WERI-Rb-1 (cell line): ENCODE measurements at regions not wholly inside any gene's neighbourhood (a gene's known extent, or its start where the extent isn't known, plus 50 kb on each side); places are given as distances from the start of the nearest gene placed in this dataset.
"Not testable (repeated sequence)": the region's sequence is repeated elsewhere in the genome, so short reads cannot be mapped to it uniquely, and the experiment has no call there.

Experiments used
- DNase-seq: peaks from one replicate; pipeline ENCODE4 v3.0.0-alpha.2; 2020
- H3K27ac ChIP-seq: fragments of 250-450 bp; sonication (Bioruptor Pico); 2 replicates; pipeline ENCODE4 v1.5.1; 2020; ENCODE audit warnings: mild to moderate bottlenecking, moderate library complexity
- H3K27me3 ChIP-seq: fragments of 250-450 bp; sonication (Bioruptor Pico); 2 replicates; pipeline ENCODE4 v1.5.1; 2021; ENCODE audit warnings: mild to moderate bottlenecking, low read depth, moderate library complexity; ENCODE audit not compliant: insufficient read depth, severe bottlenecking
- H3K36me3 ChIP-seq: fragments of 250-450 bp; sonication (Bioruptor Pico); 2 replicates; pipeline ENCODE4 v1.5.1; 2020; ENCODE audit warnings: mild to moderate bottlenecking, moderate library complexity
- H3K4me3 ChIP-seq: 2 replicates; pipeline ENCODE4 v1.5.1; 2011; ENCODE audit warnings: low read depth, mild to moderate bottlenecking, control low read depth, low read length
- H3K9me3 ChIP-seq: fragments of 250-450 bp; sonication (Bioruptor Pico); 2 replicates; pipeline ENCODE4 v1.5.1; 2021; ENCODE audit warnings: mild to moderate bottlenecking, moderate library complexity; ENCODE audit not compliant: severe bottlenecking
- TF ChIP-seq, protein P1 (sequence below): IDR thresholded peaks from 2 replicates; pipeline ENCODE4 v1.5.1; 2011; ENCODE audit warnings: low read depth, mild to moderate bottlenecking, control low read depth, inconsistent platforms, low read length

DNA sequence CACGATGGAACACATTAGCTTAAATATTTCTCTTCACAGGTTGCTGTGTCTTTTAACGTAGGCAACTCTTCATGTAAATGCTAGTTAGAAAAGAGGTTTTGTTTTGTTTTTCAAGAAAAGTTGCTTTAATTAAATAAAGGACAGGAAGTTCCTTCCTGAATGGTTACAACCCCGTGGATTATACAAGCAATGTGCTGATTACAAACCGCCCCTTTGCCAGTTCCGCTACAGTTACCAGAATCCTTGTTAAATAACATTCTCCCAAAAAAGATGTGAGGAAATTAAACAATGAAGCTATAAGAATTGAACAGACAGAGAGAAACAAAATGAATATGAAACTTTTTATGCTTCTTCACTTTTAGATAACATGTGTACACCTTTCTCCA, 75.1 kb downstream of the LYZL2 start:
- Histone ChIP-seq H3K27ac (no peak overlapping the region), H3K27me3 (no peaks in the 10 kb centered on the region), H3K36me3 (no peaks in the 10 kb centered on the region), H3K9me3 (no peaks in the 10 kb centered on the region), H3K4me3 (no peak overlapping the region)
- no peak for DNase-seq
- TF ChIP-seq, protein P1, sequence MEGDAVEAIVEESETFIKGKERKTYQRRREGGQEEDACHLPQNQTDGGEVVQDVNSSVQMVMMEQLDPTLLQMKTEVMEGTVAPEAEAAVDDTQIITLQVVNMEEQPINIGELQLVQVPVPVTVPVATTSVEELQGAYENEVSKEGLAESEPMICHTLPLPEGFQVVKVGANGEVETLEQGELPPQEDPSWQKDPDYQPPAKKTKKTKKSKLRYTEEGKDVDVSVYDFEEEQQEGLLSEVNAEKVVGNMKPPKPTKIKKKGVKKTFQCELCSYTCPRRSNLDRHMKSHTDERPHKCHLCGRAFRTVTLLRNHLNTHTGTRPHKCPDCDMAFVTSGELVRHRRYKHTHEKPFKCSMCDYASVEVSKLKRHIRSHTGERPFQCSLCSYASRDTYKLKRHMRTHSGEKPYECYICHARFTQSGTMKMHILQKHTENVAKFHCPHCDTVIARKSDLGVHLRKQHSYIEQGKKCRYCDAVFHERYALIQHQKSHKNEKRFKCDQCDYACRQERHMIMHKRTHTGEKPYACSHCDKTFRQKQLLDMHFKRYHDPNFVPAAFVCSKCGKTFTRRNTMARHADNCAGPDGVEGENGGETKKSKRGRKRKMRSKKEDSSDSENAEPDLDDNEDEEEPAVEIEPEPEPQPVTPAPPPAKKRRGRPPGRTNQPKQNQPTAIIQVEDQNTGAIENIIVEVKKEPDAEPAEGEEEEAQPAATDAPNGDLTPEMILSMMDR = no peak

DNA sequence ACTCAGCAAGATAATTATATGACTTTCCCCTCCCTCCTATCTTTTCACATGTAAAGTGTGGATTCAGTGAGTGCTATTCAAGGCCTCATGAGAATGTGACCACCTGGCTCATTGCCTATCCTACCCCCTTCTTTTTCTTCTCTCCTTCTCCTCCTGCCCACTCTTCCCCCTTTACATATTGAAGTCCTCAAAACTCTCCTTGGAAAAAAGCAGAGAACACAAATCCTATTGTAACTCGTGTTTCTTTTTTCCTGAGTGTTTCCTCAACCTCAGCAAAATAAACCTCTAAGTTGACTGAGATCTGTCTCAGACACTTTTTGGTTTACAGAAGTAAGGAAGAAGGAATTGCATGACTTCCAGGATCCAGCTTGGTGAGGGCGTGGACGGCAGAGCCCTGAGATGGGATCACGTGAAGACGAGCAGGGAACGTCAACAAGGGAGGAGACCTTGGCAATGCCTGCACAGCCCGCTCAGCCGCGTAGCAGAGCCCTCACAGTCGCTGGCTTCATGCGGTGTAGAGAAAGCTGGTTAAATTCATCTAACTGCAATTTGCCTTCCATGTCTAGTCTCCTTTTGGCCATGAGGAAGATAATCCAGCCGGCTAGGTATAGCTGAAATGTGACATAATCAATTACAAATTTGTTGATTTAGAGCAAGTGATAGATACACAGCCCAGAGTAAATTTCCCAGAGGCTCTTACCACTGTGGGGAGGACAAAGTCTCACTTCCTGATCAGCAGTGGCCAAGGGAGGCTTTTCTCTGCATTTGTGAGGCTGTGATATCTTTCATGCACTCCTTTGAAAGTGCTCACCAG, 75.7 kb downstream of the LYZL2 start:
- H3K4me3 ChIP-seq = no peak overlapping the region
- no peaks in the 10 kb centered on the region for H3K9me3 ChIP-seq
- no peak for DNase-seq
- H3K36me3 ChIP-seq = no peaks in the 10 kb centered on the region
- H3K27me3 ChIP-seq = no peaks in the 10 kb centered on the region
- TF ChIP-seq, protein P1 = no peak
- no peak overlapping the region for H3K27ac ChIP-seq

DNA sequence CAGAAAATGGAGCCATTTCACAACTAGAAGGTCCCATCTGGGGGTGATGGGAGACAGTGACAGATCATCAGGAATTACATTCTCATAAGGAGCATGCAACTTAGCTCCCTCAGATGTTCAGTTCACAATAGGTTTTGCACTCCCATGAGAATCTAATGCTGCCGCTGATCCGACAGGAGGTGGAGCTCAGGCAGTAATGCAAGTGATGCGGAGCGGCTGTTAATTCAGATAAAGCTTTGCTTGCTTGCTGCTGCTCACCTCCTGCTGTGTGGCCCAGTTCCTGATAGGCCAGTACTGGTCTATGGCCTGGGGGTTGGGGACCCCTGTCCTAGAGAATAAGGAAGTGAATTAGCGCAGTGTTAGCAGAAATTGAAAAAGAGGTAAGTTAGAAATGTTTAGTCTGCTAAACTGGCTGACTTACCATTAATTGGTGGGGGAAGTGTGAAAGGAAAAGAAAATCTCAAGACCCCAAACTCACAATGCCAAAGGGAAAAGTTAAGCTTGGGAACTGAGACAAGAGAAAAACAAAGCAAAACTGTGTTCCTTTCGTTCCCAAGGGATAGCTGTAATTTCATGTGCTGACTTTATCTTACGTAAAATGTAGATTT, 76.4 kb downstream of the LYZL2 start:
- no peaks in the 10 kb centered on the region for H3K9me3 ChIP-seq
- peak; percentile 42 for DNase-seq
- H3K4me3 ChIP-seq = no peak overlapping the region
- H3K27ac ChIP-seq = no peak overlapping the region
- H3K36me3 ChIP-seq = no peaks in the 10 kb centered on the region
- H3K27me3 ChIP-seq = no peaks in the 10 kb centered on the region
- TF ChIP-seq, protein P1 = no peak

DNA sequence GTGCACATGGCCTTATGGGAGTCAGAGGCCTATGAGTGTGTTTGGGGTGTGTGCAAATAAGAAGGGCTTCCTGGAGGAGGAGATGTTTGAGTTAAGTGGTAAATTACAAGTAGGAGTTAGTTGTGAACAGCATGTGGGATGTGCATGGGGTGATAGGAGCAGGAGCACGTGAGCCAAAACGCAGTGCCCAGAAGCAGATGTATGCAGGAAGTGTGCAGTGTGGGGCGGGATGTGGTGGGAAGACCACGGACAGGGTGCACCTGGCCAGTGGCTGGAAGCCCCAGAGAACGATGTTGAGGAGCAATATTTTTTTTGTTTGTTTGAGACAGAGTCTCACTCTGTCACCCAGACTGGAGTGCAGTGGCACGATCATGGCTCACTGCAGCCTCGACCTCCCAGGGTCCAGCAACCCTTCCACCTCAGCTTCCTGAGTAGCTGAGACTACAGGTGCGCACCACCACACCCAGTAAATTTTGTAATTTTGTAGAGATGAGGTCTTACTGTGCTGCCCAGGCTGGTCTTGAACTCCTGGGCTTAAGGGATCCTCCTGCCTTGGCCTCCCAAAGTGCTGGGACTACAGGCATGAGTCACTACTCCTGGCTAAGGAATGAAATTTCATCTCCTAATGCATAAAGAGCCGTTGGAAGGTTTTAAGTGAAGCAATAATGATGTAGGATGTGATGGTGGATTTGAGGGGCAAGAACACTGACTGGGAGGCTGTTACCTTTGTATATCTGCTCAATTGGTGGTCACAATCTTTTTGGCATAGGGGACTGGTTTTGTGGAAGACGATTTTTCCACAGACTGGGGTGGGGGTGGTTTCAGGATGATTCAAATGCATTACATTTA, 78.4 kb downstream of the LYZL2 start:
- Histone ChIP-seq H3K36me3 (no peaks in the 10 kb centered on the region), H3K9me3 (no peaks in the 10 kb centered on the region), H3K4me3 (no peak overlapping the region), H3K27ac (no peak overlapping the region), H3K27me3 (no peaks in the 10 kb centered on the region)
- TF ChIP-seq, protein P1 = no peak
- no peak for DNase-seq

DNA sequence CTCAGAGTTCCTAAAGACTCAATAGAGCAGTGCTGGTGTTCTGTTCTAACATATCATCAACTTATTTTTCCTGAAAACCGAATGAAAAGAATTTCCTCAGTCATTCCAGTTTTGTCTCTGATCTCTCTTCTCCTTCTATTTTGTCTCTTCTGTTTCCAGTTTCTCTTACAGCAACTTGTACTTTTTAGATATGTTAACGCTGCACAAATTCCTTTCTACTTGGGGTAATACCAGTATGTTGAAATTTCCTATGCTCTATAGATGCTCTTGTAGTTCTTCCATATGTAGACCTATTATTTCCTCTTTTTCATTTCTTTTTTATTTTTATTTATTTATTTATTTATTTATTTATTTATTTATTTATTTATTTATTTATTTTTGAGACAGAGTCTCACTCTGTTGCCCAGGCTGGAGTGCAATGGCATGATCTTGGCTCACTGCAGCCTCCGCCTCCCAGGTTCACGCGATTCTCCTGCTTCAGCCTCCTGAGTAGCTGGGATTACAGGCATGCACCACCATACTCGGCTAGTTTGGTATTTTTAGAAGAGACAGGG, 80.3 kb downstream of the LYZL2 start:
- not testable (repeated sequence) for DNase-seq, H3K27me3 ChIP-seq, H3K9me3 ChIP-seq, H3K36me3 ChIP-seq, H3K27ac ChIP-seq, H3K4me3 ChIP-seq

DNA sequence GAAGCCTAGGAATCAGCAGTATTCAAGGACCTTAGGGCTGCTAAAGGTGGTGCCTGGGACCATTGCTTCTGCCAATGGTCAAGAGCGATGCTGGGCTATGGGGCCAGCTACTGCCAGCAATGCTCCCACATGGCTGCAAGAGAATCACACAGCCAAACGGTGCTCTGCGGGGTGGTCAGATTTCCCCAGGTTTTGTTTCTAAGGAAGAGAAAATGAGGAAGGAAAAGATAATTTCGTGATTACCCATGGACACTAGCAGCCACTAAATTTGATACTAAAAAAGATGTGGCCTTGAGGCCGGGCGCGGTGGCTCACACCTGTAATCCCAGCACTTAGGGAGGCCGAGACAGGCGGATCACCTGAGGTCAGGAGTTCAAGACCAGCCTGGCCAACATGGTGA, 83.0 kb downstream of the LYZL2 start:
- Histone ChIP-seq H3K9me3 (no peaks in the 10 kb centered on the region), H3K4me3 (no peak overlapping the region), H3K27me3 (no peaks in the 10 kb centered on the region), H3K36me3 (no peaks in the 10 kb centered on the region), H3K27ac (no peak overlapping the region)
- DNase-seq = no peak
- TF ChIP-seq, protein P1 = no peak
